ENCODE measurements at regions not wholly inside any gene's neighbourhood (a gene's known extent, or its start where the extent isn't known, plus 50 kb on each side); places are given as distances from the start of the nearest gene placed in this dataset.

DNA sequence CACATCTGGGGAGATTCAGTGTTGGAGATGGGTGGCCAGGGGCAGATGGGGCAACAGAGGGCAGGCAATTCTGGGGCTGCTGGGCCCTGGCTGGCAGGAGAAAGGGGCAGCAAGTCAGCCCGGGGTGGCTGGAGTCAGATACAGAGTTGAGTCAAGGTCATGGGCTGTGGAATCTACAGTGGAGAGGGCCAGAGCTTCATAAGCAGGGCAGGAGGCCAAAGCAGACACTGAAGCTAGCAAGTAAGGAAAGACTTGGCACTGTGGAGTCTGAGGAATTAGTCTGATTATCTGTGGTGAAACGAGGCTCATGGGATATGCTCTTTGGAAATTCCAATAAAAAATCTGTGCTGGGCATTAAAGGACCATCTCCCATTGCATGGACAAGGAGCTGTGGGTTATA, 95.5 kb downstream of the TMX1 start:
- H3K27ac ChIP-seq, result no peak overlapping the region
- H3K4me3 ChIP-seq (ENCODE audit: low read depth, low read length), result no peak overlapping the region
- in situ Hi-C loops (cut with HindIII; ENCODE audit: low pct_ligation_motif_present, low sequenced_read_pairs), result no loop called here
- TF ChIP-seq, protein P1, sequence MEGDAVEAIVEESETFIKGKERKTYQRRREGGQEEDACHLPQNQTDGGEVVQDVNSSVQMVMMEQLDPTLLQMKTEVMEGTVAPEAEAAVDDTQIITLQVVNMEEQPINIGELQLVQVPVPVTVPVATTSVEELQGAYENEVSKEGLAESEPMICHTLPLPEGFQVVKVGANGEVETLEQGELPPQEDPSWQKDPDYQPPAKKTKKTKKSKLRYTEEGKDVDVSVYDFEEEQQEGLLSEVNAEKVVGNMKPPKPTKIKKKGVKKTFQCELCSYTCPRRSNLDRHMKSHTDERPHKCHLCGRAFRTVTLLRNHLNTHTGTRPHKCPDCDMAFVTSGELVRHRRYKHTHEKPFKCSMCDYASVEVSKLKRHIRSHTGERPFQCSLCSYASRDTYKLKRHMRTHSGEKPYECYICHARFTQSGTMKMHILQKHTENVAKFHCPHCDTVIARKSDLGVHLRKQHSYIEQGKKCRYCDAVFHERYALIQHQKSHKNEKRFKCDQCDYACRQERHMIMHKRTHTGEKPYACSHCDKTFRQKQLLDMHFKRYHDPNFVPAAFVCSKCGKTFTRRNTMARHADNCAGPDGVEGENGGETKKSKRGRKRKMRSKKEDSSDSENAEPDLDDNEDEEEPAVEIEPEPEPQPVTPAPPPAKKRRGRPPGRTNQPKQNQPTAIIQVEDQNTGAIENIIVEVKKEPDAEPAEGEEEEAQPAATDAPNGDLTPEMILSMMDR (IDR thresholded peaks at IDR 0.05; ENCODE audit: low read depth, low read length, missing control alignments), result no peak
- H3K36me3 ChIP-seq (replicated peaks), result no peaks in the 10 kb centered on the region
- DNase-seq, result no peak
- H3K27me3 ChIP-seq (replicated peaks), result no peaks in the 10 kb centered on the region

DNA sequence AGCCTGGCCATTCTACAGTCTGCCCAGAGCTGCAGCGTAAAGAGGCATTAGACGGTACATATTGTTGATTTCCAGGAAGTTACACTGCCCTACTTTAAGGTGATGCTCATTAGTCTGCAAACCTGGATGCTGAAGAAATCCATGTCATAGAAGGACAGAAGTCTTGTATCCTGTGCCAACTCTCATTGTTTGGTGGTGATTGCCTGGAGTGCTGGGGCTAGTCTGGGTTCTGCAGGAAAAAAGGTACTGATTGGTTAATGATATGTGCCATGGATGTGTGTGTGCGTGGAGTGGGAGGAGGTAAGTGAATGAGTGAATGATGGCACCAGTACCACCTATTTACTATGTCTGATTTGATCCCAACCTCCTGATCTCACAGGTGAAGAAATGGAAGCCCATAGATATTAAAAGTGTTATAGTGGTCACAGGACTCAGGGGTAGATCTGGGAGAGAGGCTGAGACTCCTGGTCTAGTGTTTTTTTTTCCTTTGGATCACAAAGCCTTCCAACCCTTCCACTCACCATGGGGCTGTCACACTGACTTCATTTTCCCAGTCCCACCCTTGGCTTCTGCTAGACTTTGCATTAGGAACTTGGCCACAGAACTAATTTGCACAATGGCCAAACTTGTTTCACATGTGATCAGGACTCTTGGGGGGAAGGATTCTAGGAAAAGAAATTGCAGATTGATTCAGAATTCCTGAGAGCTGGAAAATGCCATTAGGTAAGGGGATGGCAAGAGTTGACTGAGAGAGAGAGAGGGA, 96.1 kb downstream of the TMX1 start:
- H3K36me3 ChIP-seq (replicated peaks), result no peaks in the 10 kb centered on the region
- TF ChIP-seq, protein P1 (IDR thresholded peaks at IDR 0.05; ENCODE audit: low read depth, low read length, missing control alignments), result no peak
- in situ Hi-C loops (cut with HindIII; ENCODE audit: low pct_ligation_motif_present, low sequenced_read_pairs), result no loop called here
- no peak overlapping the region for H3K27ac ChIP-seq
- H3K4me3 ChIP-seq (ENCODE audit: low read depth, low read length), result no peak overlapping the region
- DNase-seq, result no peak
- no peaks in the 10 kb centered on the region for H3K27me3 ChIP-seq (replicated peaks)

DNA sequence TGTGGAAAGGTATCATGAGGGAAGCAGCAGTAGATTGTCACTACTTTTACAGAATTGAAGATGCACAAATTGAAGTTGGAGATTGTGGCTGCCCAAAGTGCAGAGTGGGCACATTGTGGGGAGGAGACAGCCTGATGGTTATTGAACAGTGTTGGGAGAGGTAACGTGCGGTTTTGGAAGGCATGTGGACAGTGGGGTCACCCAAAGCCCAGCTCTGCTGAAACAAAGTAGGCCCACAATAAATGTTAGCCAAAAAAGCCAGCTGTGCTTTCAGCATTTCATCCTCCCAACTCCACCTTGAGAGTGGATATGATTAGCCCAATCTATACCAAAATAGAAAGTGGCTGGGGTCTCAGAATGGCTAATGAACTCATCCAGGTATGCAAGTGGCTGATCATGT, 96.7 kb downstream of the TMX1 start:
- DNase-seq, result no peak
- Histone ChIP-seq H3K27me3 (replicated peaks) (no peaks in the 10 kb centered on the region), H3K36me3 (replicated peaks) (no peaks in the 10 kb centered on the region), H3K4me3 (ENCODE audit: low read depth, low read length) (no peak overlapping the region), H3K27ac (no peak overlapping the region)
- in situ Hi-C loops (cut with HindIII; ENCODE audit: low pct_ligation_motif_present, low sequenced_read_pairs), result no loop called here
- TF ChIP-seq, protein P1 (IDR thresholded peaks at IDR 0.05; ENCODE audit: low read depth, low read length, missing control alignments), result no peak

DNA sequence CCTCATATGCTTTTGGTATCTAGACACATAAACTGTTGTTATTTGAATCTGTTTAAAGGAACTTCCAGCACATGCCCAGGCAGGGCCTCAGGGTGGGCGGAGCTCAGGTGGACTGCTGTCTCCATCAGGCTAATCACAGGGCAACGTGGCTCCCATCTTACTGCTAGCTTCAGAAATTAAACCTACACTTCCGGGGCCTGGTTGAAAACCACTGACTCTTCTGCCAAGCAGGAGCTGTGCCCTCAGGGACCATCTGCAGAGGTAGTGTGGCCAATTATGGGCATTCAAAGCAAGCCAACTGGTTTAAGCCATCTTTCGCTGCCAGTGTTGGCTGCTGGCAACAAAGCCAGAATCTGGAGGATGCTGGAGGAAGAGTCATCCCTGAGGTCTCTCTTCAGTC, 97.5 kb downstream of the TMX1 start:
- DNase-seq, result no peak
- no peak overlapping the region for H3K27ac ChIP-seq
- H3K4me3 ChIP-seq (ENCODE audit: low read depth, low read length), result no peak overlapping the region
- H3K36me3 ChIP-seq (replicated peaks), result no peaks in the 10 kb centered on the region
- H3K27me3 ChIP-seq (replicated peaks), result no peaks in the 10 kb centered on the region
- in situ Hi-C loops (cut with HindIII; ENCODE audit: low pct_ligation_motif_present, low sequenced_read_pairs), result no loop called here
- TF ChIP-seq, protein P1 (IDR thresholded peaks at IDR 0.05; ENCODE audit: low read depth, low read length, missing control alignments), result no peak

DNA sequence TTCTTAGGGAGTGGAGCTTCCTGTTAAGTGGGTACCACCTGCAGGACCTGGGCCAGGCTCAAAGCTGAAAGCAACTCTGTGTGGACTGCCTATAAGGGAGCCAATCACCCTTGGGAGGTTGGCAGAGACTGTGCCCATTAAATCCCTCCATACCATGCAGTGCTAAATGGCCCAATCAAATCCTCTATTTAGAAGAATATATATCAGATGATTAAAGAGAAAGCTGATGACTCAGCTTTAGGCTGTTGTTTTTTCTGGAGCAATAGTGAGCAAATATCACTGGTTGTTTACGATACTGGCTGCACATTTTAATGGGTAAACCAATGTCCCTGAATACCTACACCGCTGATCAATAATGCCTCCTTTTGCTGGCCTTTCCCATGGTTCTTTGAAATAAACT, 101.3 kb downstream of the TMX1 start:
- in situ Hi-C loops (cut with HindIII; ENCODE audit: low pct_ligation_motif_present, low sequenced_read_pairs), result no loop called here
- H3K27ac ChIP-seq, result no peak overlapping the region

More for the DNA sequence above, 101.3 kb downstream of the TMX1 start:
- DNase-seq, result no peak
- H3K27me3 ChIP-seq (replicated peaks), result no peaks in the 10 kb centered on the region
- TF ChIP-seq, protein P1 (IDR thresholded peaks at IDR 0.05; ENCODE audit: low read depth, low read length, missing control alignments), result no peak
- H3K36me3 ChIP-seq (replicated peaks), result no peaks in the 10 kb centered on the region
- H3K4me3 ChIP-seq (ENCODE audit: low read depth, low read length), result no peak overlapping the region

All from brain microvascular endothelial cell (primary cell).